ENCODE measurements at regions not wholly inside any gene's neighbourhood (a gene's known extent, or its start where the extent isn't known, plus 50 kb on each side); places are given as distances from the start of the nearest gene placed in this dataset.

GRCh38 chr11:116328851-116329250 lies 443.9 kb downstream of the BUD13 start:
- no peak overlapping the region for H3K4me3 ChIP-seq (ENCODE audit: low read depth, low read length, poor library complexity, severe bottlenecking)
- H3K27ac ChIP-seq (ENCODE audit: low read depth, low read length, poor library complexity, severe bottlenecking): no peak overlapping the region
- H3K9me3 ChIP-seq (ENCODE audit: low read length): no peaks in the 10 kb centered on the region
- TF ChIP-seq, protein P1, sequence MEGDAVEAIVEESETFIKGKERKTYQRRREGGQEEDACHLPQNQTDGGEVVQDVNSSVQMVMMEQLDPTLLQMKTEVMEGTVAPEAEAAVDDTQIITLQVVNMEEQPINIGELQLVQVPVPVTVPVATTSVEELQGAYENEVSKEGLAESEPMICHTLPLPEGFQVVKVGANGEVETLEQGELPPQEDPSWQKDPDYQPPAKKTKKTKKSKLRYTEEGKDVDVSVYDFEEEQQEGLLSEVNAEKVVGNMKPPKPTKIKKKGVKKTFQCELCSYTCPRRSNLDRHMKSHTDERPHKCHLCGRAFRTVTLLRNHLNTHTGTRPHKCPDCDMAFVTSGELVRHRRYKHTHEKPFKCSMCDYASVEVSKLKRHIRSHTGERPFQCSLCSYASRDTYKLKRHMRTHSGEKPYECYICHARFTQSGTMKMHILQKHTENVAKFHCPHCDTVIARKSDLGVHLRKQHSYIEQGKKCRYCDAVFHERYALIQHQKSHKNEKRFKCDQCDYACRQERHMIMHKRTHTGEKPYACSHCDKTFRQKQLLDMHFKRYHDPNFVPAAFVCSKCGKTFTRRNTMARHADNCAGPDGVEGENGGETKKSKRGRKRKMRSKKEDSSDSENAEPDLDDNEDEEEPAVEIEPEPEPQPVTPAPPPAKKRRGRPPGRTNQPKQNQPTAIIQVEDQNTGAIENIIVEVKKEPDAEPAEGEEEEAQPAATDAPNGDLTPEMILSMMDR (IDR thresholded peaks at IDR 0.05; ENCODE audit: low read length): no peak
- TF ChIP-seq EZH2 (IDR thresholded peaks at IDR 0.05; ENCODE audit: borderline replicate concordance, low read length): no peak
- H3K4me2 ChIP-seq (ENCODE audit: low read length): no peak overlapping the region
- no peaks in the 10 kb centered on the region for H3F3A ChIP-seq (ENCODE audit: insufficient read depth, low read length)
- no peaks in the 10 kb centered on the region for H3K79me2 ChIP-seq (ENCODE audit: insufficient read depth, low read length)
- H3K9ac ChIP-seq (ENCODE audit: low read length): no peak overlapping the region
- no peaks in the 10 kb centered on the region for H3K9me2 ChIP-seq (ENCODE audit: low read depth, low read length)
- H3K36me3 ChIP-seq (ENCODE audit: insufficient read depth, low read length): no peaks in the 10 kb centered on the region
- no peaks in the 10 kb centered on the region for H4K20me1 ChIP-seq (ENCODE audit: insufficient read depth, low read length)
- H2AFZ ChIP-seq (ENCODE audit: low read length): no peak overlapping the region
- no peaks in the 10 kb centered on the region for H3K27me3 ChIP-seq (ENCODE audit: insufficient read depth, low read length)
- no peaks in the 10 kb centered on the region for H3K4me1 ChIP-seq (ENCODE audit: insufficient read depth, low read length, severe bottlenecking)

- H3K27me3 ChIP-seq (ENCODE audit: insufficient read depth, low read length): no peaks in the 10 kb centered on the region
- no peak overlapping the region for H2AFZ ChIP-seq (ENCODE audit: low read length)
- TF ChIP-seq, protein P1 (IDR thresholded peaks at IDR 0.05; ENCODE audit: low read length): no peak
- TF ChIP-seq EZH2 (IDR thresholded peaks at IDR 0.05; ENCODE audit: borderline replicate concordance, low read length): no peak
- H3K27ac ChIP-seq (ENCODE audit: low read depth, low read length, poor library complexity, severe bottlenecking): no peak overlapping the region
- no peaks in the 10 kb centered on the region for H3F3A ChIP-seq (ENCODE audit: insufficient read depth, low read length)
- no peaks in the 10 kb centered on the region for H3K4me1 ChIP-seq (ENCODE audit: insufficient read depth, low read length, severe bottlenecking)
- no peak overlapping the region for H3K4me3 ChIP-seq (ENCODE audit: low read depth, low read length, poor library complexity, severe bottlenecking)
- H3K36me3 ChIP-seq (ENCODE audit: insufficient read depth, low read length): no peaks in the 10 kb centered on the region
- H3K79me2 ChIP-seq (ENCODE audit: insufficient read depth, low read length): no peaks in the 10 kb centered on the region
- no peaks in the 10 kb centered on the region for H3K9me3 ChIP-seq (ENCODE audit: low read length)
- no peak overlapping the region for H3K9ac ChIP-seq (ENCODE audit: low read length)
- no peaks in the 10 kb centered on the region for H3K9me2 ChIP-seq (ENCODE audit: low read depth, low read length)
- H3K4me2 ChIP-seq (ENCODE audit: low read length): no peak overlapping the region
- no peaks in the 10 kb centered on the region for H4K20me1 ChIP-seq (ENCODE audit: insufficient read depth, low read length)
Observed at GRCh38 chr11:116328391-116328790, 444.4 kb downstream of the BUD13 start.

- Histone ChIP-seq H3K9me2 (ENCODE audit: low read depth, low read length) (no peaks in the 10 kb centered on the region), H3K4me3 (ENCODE audit: low read depth, low read length, poor library complexity, severe bottlenecking) (no peak overlapping the region), H3K9me3 (ENCODE audit: low read length) (no peaks in the 10 kb centered on the region), H3K27ac (ENCODE audit: low read depth, low read length, poor library complexity, severe bottlenecking) (no peak overlapping the region), H3K4me2 (ENCODE audit: low read length) (no peak overlapping the region), H3K27me3 (ENCODE audit: insufficient read depth, low read length) (no peaks in the 10 kb centered on the region), H3K79me2 (ENCODE audit: insufficient read depth, low read length) (no peaks in the 10 kb centered on the region), H2AFZ (ENCODE audit: low read length) (no peak overlapping the region), H3K36me3 (ENCODE audit: insufficient read depth, low read length) (no peaks in the 10 kb centered on the region), H3K9ac (ENCODE audit: low read length) (no peak overlapping the region), H3K4me1 (ENCODE audit: insufficient read depth, low read length, severe bottlenecking) (no peaks in the 10 kb centered on the region), H3F3A (ENCODE audit: insufficient read depth, low read length) (no peaks in the 10 kb centered on the region), H4K20me1 (ENCODE audit: insufficient read depth, low read length) (no peaks in the 10 kb centered on the region)
- TF ChIP-seq, protein P1 (IDR thresholded peaks at IDR 0.05; ENCODE audit: low read length): no peak
- no peak for TF ChIP-seq EZH2 (IDR thresholded peaks at IDR 0.05; ENCODE audit: borderline replicate concordance, low read length)
Observed at GRCh38 chr11:116326146-116326545, 446.6 kb downstream of the BUD13 start.

Measured in OCI-LY1 (cell line).